DND-41 (cell line): ENCODE measurements at regions not wholly inside any gene's neighbourhood (a gene's known extent, or its start where the extent isn't known, plus 50 kb on each side); places are given as distances from the start of the nearest gene placed in this dataset.
"Not testable (repeated sequence)": the region's sequence is repeated elsewhere in the genome, so short reads cannot be mapped to it uniquely, and the experiment has no call there.

Experiments
- CTCF ChIP-seq: IDR thresholded peaks from 2 replicates; pipeline ENCODE4 v1.5.1; 2012; ENCODE audit warnings: borderline replicate concordance, low read length, moderate library complexity, mild to moderate bottlenecking; ENCODE audit not compliant: poor library complexity, severe bottlenecking; ENCODE audit errors: extremely low read depth
- EZH2 ChIP-seq: IDR thresholded peaks from 3 replicates; pipeline ENCODE4 v1.6.1; 2012; ENCODE audit warnings: borderline replicate concordance, low read depth, mild to moderate bottlenecking, moderate library complexity, low read length, inconsistent platforms; ENCODE audit not compliant: severe bottlenecking

GRCh38 chr1:83481284-83481683 is 517.6 kb downstream of the TTLL7 start:
- not testable (repeated sequence) for TF ChIP-seq CTCF, EZH2
